GM23338 (cell line): ENCODE measurements at regions not wholly inside any gene's neighbourhood (a gene's known extent, or its start where the extent isn't known, plus 50 kb on each side); places are given as distances from the start of the nearest gene placed in this dataset.

ENCODE experiments used
- ATAC-seq: fragments of 200-7000 bp; cut with Tn5 transposase; 3 replicates; pipeline ENCODE4 v1.9.1; 2020
- DNase-seq: peaks from one replicate; pipeline ENCODE4 v3.0.0-alpha.2; 2015; ENCODE audit warnings: low spot score
- H2AFZ ChIP-seq: fragments of 200-600 bp; sonication (generic); 2 replicates; pipeline ENCODE4 v1.8.0; 2016; ENCODE audit warnings: antibody characterized with exemption, mild to moderate bottlenecking, moderate library complexity
- H3F3A ChIP-seq: fragments of 200-600 bp; sonication (generic); replicated peaks from 2 replicates; pipeline ENCODE4 v1.8.0; 2017; ENCODE audit warnings: antibody characterized with exemption, mixed run types, low read depth
- H3K27ac ChIP-seq: fragments of 200-600 bp; sonication (generic); 2 replicates; pipeline ENCODE4 v1.6.1; 2016; ENCODE audit warnings: low read depth
- H3K27me3 ChIP-seq: fragments of 200-600 bp; sonication (generic); 2 replicates; pipeline ENCODE4 v1.8.0; 2016; ENCODE audit warnings: mild to moderate bottlenecking, mixed run types, moderate library complexity; ENCODE audit not compliant: insufficient read depth
- H3K36me3 ChIP-seq: fragments of 200-600 bp; sonication (generic); 2 replicates; pipeline ENCODE4 v1.8.0; 2016; ENCODE audit warnings: mild to moderate bottlenecking; ENCODE audit not compliant: insufficient read depth
- H3K4me1 ChIP-seq: fragments of 200-600 bp; sonication (generic); 2 replicates; pipeline ENCODE4 v1.8.0; 2016; ENCODE audit warnings: mild to moderate bottlenecking, moderate library complexity; ENCODE audit not compliant: insufficient read depth
- H3K4me2 ChIP-seq: fragments of 200-600 bp; sonication (generic); 2 replicates; pipeline ENCODE4 v1.7.1; 2017; ENCODE audit warnings: mixed run types
- H3K4me3 ChIP-seq: fragments of 200-600 bp; sonication (generic); 2 replicates; pipeline ENCODE4 v1.6.1; 2016; ENCODE audit warnings: mixed run types
- H3K79me2 ChIP-seq: fragments of 200-600 bp; sonication (generic); replicated peaks from 2 replicates; pipeline ENCODE4 v1.8.0; 2017; ENCODE audit warnings: mild to moderate bottlenecking; ENCODE audit not compliant: insufficient read depth
- H3K9me2 ChIP-seq: fragments of 200-600 bp; sonication (generic); 2 replicates; pipeline ENCODE4 v1.8.0; 2017; ENCODE audit not compliant: insufficient read depth
- H4K20me1 ChIP-seq: fragments of 200-600 bp; sonication (generic); replicated peaks from 2 replicates; pipeline ENCODE4 v1.8.0; 2017; ENCODE audit warnings: mild to moderate bottlenecking; ENCODE audit not compliant: insufficient read depth
- H3K27ac Mint-ChIP-seq: 2 replicates; pipeline ENCODE4 v1.8.0; 2020; ENCODE audit warnings: inconsistent platforms, mild to moderate bottlenecking, moderate library complexity, mixed read lengths
- H3K27me3 Mint-ChIP-seq: 3 replicates; pipeline ENCODE4 v1.8.0; 2022; ENCODE audit warnings: low read depth, mild to moderate bottlenecking, moderate library complexity, mixed read lengths, inconsistent platforms; ENCODE audit not compliant: insufficient read depth, poor library complexity
- H3K36me3 Mint-ChIP-seq: 3 replicates; pipeline ENCODE4 v1.8.0; 2021; ENCODE audit warnings: low read depth, mild to moderate bottlenecking, inconsistent platforms, moderate library complexity, mixed read lengths
- H3K4me1 Mint-ChIP-seq: 3 replicates; pipeline ENCODE4 v1.8.0; 2020; ENCODE audit warnings: mild to moderate bottlenecking, inconsistent platforms, mixed read lengths
- H3K4me3 Mint-ChIP-seq: 3 replicates; pipeline ENCODE4 v1.8.0; 2021; ENCODE audit warnings: moderate library complexity, mild to moderate bottlenecking, inconsistent platforms, mixed read lengths
- H3K9me3 Mint-ChIP-seq: 3 replicates; pipeline ENCODE4 v1.8.0; 2020; ENCODE audit warnings: moderate library complexity, mild to moderate bottlenecking, inconsistent platforms, mixed read lengths
- EZH2 ChIP-seq: fragments of 200-600 bp; sonication (generic); IDR thresholded peaks from one replicate; pipeline ENCODE4 v1.8.0; 2017; ENCODE audit warnings: antibody characterized with exemption, mild to moderate bottlenecking, low read depth; ENCODE audit not compliant: unreplicated experiment
- POLR2AphosphoS5 ChIP-seq: IDR thresholded peaks from 2 replicates; pipeline ENCODE4 v1.6.1; 2016; ENCODE audit warnings: antibody characterized with exemption, low read depth
- REST ChIP-seq: IDR thresholded peaks from one replicate; pipeline ENCODE4 v1.6.1; 2018; ENCODE audit warnings: antibody characterized with exemption; ENCODE audit not compliant: unreplicated experiment
- ZNF462 ChIP-seq: fragments of 250-450 bp; sonication (Bioruptor Pico); IDR thresholded peaks from 2 replicates; pipeline ENCODE4 v1.5.0; 2020; ENCODE audit warnings: mild to moderate bottlenecking, moderate library complexity

DNA sequence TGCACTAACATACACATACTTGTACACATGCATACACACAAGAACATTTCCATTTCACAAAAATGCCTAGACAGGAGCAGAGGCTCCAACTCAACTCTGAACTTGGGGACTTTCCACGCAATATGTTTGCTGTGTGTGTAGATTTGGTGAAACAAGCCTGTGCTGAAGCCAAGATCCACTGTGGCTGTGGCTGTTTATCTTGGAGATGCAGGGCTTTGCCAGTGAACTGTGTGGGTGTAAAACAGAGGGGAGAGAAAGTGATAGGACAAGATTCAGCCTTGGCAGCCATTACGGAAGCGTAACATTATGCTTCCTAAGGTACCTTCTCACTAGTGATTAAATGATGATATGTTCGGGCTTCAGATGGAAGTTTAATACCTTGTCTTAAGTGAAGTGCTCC is 73.2 kb upstream of the MBNL2 start:
- H3K27me3 Mint-ChIP-seq = no peaks in the 10 kb centered on the region
- Histone ChIP-seq H3K4me1 (no peaks in the 10 kb centered on the region), H3K27ac (no peak overlapping the region), H3K79me2 (no peaks in the 10 kb centered on the region), H3K4me3 (no peak overlapping the region), H3K4me2 (no peak overlapping the region), H3F3A (no peaks in the 10 kb centered on the region), H3K27me3 (no peaks in the 10 kb centered on the region), H4K20me1 (no peaks in the 10 kb centered on the region), H3K9me2 (no peaks in the 10 kb centered on the region), H2AFZ (no peak overlapping the region), H3K36me3 (no peaks in the 10 kb centered on the region)
- no peaks in the 10 kb centered on the region for H3K36me3 Mint-ChIP-seq
- no peaks in the 10 kb centered on the region; the same call in 2 of the 3 replicates for H3K9me3 Mint-ChIP-seq
- ATAC-seq = no peak
- H3K4me3 Mint-ChIP-seq = no peak overlapping the region
- no peaks in the 10 kb centered on the region for H3K4me1 Mint-ChIP-seq
- H3K27ac Mint-ChIP-seq = no peak overlapping the region
- DNase-seq = no peak
- TF ChIP-seq EZH2 (no peak), REST (no peak), ZNF462 (no peak), POLR2AphosphoS5 (no peak)
